GM13976 (cell line): ENCODE measurements at regions not wholly inside any gene's neighbourhood (a gene's known extent, or its start where the extent isn't known, plus 50 kb on each side); places are given as distances from the start of the nearest gene placed in this dataset.

Experiments used
- DNase-seq: peaks from one replicate; pipeline ENCODE4 v3.0.0; 2012; ENCODE audit warnings: low spot score
- in situ Hi-C: fragments of 300-500 bp; cut with MboI; formaldehyde crosslinking; loops from one replicate; pipeline ENCODE4 v1.12.0; 2022; ENCODE audit warnings: low sequenced_read_pairs, mixed read lengths, inconsistent platforms; ENCODE audit not compliant: unreplicated experiment
- TF ChIP-seq, protein P1 (sequence below): IDR thresholded peaks from 2 replicates; pipeline ENCODE4 v1.5.1; 2012; ENCODE audit warnings: borderline replicate concordance, mild to moderate bottlenecking; ENCODE audit not compliant: insufficient read depth; ENCODE audit errors: extremely low read depth, missing control alignments, control extremely low read depth

DNA sequence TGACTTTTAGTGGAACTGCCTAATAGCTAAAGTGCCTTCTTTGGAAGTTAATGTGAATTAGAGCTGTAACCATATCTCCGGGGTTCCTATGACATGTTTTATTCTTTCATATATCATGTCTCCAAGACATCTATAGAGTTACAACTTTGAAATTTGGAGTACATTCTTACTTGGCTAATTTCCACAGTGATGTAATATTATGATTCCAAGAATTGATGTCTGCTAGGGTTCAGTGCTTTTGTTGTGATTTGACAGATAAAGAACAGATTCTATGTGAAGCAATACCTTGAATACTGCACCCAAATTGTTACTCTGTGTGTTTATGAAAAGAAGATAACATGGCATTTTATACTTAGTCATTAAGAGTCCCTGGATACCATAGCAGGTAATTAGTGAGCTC is 934.3 kb downstream of the NTRK3 start:
- in situ Hi-C loops, result no loop called here
- TF ChIP-seq, protein P1, sequence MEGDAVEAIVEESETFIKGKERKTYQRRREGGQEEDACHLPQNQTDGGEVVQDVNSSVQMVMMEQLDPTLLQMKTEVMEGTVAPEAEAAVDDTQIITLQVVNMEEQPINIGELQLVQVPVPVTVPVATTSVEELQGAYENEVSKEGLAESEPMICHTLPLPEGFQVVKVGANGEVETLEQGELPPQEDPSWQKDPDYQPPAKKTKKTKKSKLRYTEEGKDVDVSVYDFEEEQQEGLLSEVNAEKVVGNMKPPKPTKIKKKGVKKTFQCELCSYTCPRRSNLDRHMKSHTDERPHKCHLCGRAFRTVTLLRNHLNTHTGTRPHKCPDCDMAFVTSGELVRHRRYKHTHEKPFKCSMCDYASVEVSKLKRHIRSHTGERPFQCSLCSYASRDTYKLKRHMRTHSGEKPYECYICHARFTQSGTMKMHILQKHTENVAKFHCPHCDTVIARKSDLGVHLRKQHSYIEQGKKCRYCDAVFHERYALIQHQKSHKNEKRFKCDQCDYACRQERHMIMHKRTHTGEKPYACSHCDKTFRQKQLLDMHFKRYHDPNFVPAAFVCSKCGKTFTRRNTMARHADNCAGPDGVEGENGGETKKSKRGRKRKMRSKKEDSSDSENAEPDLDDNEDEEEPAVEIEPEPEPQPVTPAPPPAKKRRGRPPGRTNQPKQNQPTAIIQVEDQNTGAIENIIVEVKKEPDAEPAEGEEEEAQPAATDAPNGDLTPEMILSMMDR, result no peak
- no peak for DNase-seq

DNA sequence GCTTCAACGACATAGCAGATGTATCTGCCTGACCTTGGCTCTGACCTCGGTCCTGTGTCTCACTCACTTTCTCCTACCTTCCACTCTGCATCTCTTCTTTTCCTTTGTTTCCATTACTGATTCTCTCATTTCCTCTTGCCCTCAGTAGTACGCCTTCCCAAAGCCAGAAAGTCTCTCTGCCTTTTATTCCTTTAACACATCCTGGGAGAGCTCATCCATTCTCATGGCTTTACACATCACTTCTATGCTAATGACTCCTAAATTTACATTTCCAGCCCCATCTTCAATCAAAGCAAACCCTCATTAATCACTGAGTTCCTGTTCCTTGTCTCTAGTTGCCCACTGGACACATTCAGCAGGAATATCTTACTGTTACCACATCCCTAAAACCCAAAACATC is 938.6 kb downstream of the NTRK3 start:
- in situ Hi-C loops, result no loop called here
- no peak for DNase-seq
- TF ChIP-seq, protein P1, result no peak

DNA sequence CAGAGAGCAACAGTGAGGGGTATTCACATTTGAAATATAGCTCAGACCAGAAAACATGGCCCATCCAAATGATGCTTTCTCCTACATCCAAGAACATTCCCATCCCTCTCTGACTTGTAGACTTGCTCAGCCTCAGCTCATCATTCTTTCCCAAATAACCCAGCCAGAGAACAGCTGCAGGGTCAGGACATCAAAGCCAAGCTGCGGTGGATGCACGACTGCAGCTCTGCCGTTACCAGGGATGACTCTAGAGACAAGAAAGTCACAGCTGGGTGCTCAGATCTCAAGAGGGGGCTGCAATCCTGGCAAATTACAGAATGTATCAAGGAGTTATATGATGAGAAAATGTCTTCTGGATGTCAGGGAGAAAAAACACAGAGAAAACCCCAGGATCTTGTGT is 944.3 kb downstream of the NTRK3 start:
- TF ChIP-seq, protein P1, result no peak
- in situ Hi-C loops, result no loop called here

DNA sequence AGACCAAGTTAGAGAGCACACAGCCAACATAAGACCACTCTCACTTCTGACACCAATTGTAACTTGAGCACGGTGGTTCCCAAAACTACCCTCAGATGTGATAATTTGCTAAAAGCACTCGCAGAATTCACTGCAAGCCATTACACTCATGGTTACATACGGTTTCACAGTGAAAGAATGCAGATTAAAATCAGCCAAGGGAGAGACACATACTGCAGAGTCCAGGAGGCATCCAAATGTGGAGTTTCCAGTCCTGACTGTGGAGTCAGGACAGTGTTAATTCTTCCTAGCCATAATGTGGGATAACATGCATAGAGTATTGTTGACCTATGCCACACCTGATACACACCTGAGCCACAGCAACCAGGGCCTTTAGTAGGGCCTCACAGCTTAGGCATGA is 956.4 kb downstream of the NTRK3 start:
- DNase-seq, result no peak
- in situ Hi-C loops, result no loop called here
- TF ChIP-seq, protein P1, result no peak

More for the DNA sequence above, 944.3 kb downstream of the NTRK3 start:
- DNase-seq, result no peak

DNA sequence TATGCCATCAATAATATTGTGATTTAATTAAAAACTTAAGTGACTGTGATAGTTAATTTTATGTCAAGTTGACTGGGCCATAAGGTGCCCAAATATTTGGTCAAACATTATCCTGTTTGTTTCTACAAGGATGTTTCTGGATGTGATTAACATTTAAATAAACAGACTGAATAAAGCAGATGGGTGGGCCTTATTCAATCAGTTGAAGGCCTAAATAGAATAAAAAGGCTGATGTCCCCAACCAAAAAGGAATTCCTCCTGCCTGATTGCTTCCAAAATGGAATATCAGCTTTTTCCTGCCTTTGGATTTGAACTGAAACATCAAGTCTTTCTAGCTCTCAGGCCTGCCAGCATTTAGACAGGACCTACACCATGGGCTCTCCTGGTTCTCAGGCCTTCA is 961.7 kb downstream of the NTRK3 start:
- TF ChIP-seq, protein P1, result no peak
- no peak for DNase-seq
- in situ Hi-C loops, result no loop called here

DNA sequence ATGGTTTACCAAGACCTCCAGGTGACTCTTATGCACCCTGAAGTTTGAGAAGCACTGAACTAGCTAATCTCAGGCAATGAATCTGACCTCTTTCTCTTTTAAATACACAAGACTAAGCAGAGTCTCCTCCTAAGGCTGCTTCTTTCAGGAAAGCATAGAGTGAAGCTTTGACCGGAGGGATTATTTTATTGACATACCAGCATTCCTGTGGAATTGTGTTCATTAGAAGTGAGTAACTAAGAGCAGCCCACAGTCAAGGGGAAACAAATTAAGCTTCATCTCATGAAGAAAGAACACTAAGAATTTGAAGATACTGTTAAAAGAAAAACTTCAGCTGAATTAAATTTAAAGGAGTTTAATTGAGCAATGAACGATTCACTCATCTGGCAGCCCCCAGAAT is 963.5 kb downstream of the NTRK3 start:
- in situ Hi-C loops, result no loop called here
- DNase-seq, result no peak

More for the DNA sequence above, 963.5 kb downstream of the NTRK3 start:
- TF ChIP-seq, protein P1, result no peak
